PFSK-1 (cell line): ENCODE measurements at regions not wholly inside any gene's neighbourhood (a gene's known extent, or its start where the extent isn't known, plus 50 kb on each side); places are given as distances from the start of the nearest gene placed in this dataset.

Experiments used
- FOXP2 ChIP-seq: optimal IDR thresholded peaks from 2 replicates; pipeline ENCODE3; 2011; ENCODE audit warnings: borderline replicate concordance, control low read depth, inconsistent platforms; ENCODE audit not compliant: insufficient read depth; ENCODE audit errors: extremely low read length, extremely low read depth
- POLR2AphosphoS5 ChIP-seq: IDR thresholded peaks from 2 replicates; pipeline ENCODE4 v1.6.1; 2012; ENCODE audit warnings: low read depth, mild to moderate bottlenecking, control low read depth, low read length, moderate library complexity
- SIN3A ChIP-seq: IDR thresholded peaks from 2 replicates; pipeline ENCODE4 v1.6.1; 2012; ENCODE audit warnings: mild to moderate bottlenecking, low read length, moderate library complexity, borderline replicate concordance; ENCODE audit not compliant: insufficient read depth
- TF ChIP-seq, protein P1 (sequence below), 2 experiments: IDR thresholded peaks; 2 replicates each; pipeline versions ENCODE4 v1.6.1 to v1.8.0; 2011 to 2012; ENCODE audit warnings: low read depth in 2 of 2, low read length in 2 of 2, control low read depth in 1 of 2, inconsistent platforms in 1 of 2, mild to moderate bottlenecking in 1 of 2, moderate library complexity in 1 of 2; ENCODE audit not compliant: insufficient read depth in 1 of 2

- TF ChIP-seq POLR2AphosphoS5: no peak
- no peak for TF ChIP-seq FOXP2
- TF ChIP-seq, protein P1, sequence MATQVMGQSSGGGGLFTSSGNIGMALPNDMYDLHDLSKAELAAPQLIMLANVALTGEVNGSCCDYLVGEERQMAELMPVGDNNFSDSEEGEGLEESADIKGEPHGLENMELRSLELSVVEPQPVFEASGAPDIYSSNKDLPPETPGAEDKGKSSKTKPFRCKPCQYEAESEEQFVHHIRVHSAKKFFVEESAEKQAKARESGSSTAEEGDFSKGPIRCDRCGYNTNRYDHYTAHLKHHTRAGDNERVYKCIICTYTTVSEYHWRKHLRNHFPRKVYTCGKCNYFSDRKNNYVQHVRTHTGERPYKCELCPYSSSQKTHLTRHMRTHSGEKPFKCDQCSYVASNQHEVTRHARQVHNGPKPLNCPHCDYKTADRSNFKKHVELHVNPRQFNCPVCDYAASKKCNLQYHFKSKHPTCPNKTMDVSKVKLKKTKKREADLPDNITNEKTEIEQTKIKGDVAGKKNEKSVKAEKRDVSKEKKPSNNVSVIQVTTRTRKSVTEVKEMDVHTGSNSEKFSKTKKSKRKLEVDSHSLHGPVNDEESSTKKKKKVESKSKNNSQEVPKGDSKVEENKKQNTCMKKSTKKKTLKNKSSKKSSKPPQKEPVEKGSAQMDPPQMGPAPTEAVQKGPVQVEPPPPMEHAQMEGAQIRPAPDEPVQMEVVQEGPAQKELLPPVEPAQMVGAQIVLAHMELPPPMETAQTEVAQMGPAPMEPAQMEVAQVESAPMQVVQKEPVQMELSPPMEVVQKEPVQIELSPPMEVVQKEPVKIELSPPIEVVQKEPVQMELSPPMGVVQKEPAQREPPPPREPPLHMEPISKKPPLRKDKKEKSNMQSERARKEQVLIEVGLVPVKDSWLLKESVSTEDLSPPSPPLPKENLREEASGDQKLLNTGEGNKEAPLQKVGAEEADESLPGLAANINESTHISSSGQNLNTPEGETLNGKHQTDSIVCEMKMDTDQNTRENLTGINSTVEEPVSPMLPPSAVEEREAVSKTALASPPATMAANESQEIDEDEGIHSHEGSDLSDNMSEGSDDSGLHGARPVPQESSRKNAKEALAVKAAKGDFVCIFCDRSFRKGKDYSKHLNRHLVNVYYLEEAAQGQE (IDR thresholded peaks at IDR 0.05; ENCODE audit: insufficient read depth in 1 of 2, low read depth in 2 of 2, low read length in 2 of 2): no peak
- TF ChIP-seq SIN3A: no peak
These were observed 782.2 kb downstream of the TBC1D22A start for GRCh38 chr22:47544696-47545095.
